NCI-H1417 treated with DMSO at 0.1 percent for 48 hours (cell line): ENCODE measurements at regions not wholly inside any gene's neighbourhood (a gene's known extent, or its start where the extent isn't known, plus 50 kb on each side); places are given as distances from the start of the nearest gene placed in this dataset.
"Not testable (repeated sequence)": the region's sequence is repeated elsewhere in the genome, so short reads cannot be mapped to it uniquely, and the experiment has no call there.

Source experiments
- DNase-seq: peaks from one replicate; lab custom pipeline; 2025; lab: John Stamatoyannopoulos, UW

- not testable (repeated sequence) for DNase-seq
These were observed 72.1 kb downstream of the OGFRL1 start for GRCh38 chr6:71360556-71361335.

DNA sequence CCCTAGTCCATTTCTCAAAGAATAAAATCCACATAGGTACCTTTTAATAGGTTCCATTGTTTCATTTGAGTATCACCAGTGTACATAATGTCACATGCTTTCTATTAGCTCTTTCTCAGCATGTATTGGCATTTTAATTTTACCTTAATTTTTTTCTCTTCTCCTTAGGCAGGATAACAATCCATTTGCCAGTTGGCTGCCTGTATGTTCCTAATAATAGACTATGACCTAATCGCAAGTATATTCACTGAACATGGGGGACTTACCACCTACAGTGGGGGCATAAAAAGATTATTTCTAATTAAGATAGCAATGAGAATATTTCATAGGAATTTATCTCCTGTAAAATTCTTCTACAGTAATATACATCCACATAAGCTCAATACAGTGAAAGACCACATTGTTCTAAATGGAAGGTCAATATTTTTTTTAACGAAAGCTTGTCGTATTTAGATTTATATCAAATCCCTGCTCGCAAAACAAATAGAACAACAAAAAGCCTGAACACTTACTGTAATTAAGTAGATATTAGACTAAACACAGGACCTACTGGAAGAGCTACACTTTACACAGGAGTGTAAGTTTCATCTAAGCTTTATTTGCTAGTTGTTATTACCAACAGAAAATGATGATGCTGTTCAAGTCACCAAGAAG, 76.4 kb downstream of the OGFRL1 start:
- no peak for DNase-seq

DNA sequence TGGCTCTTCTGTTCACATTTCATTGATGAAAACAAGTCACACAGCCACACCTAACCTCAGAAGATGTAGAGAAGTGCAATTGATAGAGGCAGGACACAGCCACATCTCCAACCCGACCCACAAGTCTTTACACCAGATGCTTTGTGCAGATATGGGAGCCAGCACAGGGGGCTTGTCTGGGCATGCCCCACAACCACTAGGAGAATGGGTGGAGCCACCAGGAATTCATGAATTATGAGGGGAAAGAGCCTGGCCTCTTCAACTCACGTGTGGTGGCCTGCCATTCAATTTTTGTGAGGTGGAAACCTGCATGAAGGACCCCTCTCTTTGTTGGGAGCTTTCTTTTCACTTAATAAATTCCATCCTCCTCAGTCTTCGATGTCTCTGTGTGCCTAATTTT, 79.1 kb downstream of the OGFRL1 start:
- no peak for DNase-seq

DNA sequence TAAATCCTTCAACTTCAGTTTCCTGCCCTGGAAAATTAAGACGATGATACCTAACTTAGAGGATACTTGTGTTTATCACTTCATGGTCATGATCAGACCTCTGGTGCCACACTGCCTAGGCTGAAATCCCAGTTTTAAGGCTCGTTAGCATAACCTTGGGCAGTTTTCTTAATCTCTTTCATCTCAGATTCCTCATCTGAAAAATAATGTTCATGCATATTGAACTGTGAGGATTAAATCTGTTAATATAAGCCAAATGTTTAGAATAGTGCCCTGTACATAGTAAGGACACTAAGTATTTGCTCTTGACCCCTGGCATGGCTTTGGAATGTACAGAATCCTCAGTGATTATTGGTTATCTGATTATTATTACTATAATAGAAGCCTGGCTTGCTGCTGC, 79.7 kb downstream of the OGFRL1 start:
- DNase-seq = no peak

GRCh38 chr6:71371559-71371958, 82.9 kb downstream of the OGFRL1 start:
- DNase-seq = no peak

DNA sequence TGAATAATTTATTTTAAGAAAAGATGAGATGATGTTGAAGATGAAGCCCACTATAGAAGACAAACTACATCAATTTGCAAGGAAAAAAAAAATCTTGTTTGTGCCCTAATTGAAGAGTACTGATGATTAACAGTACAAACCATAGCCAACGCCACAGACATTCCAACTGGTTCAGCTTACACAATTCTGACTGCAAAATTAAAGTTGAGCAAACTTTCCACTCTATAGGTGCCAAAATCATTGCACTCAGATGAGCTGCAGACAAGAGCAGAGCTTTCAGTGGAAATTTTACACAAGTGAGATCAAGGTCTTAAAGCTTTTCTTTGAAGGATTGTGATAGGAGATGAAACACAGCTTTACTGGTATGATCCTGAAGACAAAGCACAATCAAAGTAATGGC, 85.3 kb downstream of the OGFRL1 start:
- no peak for DNase-seq

GRCh38 chr6:71375676-71376075, 87.1 kb downstream of the OGFRL1 start:
- DNase-seq = no peak

DNA sequence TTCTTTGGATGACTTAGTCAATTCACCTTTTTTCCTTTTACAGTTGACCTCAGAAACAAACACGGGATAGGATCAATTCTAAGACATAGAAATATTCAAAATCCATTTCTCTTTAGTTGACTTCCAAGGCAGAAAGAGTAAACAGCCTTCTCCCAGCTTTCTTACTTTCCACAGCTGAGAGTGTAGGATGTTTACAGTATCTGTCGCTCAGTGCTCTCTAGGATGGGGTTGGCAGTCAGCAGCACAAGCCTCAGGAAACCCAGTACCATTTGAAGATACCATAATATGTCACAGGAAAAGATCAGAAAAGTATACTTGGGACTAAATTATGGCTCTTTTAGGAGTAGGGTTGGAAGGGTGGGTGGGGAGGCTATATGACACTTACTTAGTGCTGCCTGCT, 88.2 kb downstream of the OGFRL1 start:
- DNase-seq = no peak

- DNase-seq = no peak
These were observed 94.9 kb downstream of the OGFRL1 start for GRCh38 chr6:71383476-71383875.

- DNase-seq = no peak
These were observed 95.4 kb downstream of the OGFRL1 start for GRCh38 chr6:71383901-71384489.

GRCh38 chr6:71385111-71385822, 96.7 kb downstream of the OGFRL1 start:
- DNase-seq = no peak

DNA sequence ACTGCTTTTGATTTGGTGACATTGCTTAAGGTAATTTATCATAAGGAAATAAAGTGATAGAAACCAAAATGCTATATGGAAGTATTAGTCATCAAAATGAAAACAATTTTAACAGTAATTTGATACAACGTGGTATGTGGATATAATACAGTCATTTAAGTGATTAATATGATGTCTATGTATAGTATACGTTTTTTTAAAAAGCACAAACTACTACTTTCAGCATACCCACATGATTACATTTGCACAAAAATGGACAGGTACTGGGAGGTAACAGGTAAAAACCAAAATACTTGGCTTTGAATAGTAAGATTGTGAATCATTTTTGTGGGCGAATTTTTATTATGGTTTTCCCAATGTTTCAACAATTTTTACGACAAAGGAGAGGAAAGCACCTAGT, 97.6 kb downstream of the OGFRL1 start:
- DNase-seq = no peak

DNA sequence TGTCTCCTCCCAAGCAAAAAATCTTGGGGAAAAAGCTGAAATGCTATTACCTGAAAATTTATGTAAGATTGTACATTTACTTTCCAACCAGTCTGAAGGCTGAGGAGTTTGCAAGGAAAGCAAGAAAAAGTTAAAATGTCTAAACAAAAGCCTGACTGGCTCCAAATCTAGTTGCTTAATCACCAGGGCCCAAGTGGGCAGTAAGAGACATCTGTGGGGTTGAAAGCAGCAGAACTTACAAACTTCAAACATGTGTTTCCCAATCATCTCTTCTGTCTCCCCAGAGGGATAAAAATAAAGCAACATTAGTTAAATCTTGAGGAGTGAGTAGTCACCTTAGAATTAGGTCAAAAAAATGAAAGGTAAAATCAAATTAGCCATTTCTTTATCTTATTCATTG, 98.6 kb downstream of the OGFRL1 start:
- DNase-seq = no peak

DNA sequence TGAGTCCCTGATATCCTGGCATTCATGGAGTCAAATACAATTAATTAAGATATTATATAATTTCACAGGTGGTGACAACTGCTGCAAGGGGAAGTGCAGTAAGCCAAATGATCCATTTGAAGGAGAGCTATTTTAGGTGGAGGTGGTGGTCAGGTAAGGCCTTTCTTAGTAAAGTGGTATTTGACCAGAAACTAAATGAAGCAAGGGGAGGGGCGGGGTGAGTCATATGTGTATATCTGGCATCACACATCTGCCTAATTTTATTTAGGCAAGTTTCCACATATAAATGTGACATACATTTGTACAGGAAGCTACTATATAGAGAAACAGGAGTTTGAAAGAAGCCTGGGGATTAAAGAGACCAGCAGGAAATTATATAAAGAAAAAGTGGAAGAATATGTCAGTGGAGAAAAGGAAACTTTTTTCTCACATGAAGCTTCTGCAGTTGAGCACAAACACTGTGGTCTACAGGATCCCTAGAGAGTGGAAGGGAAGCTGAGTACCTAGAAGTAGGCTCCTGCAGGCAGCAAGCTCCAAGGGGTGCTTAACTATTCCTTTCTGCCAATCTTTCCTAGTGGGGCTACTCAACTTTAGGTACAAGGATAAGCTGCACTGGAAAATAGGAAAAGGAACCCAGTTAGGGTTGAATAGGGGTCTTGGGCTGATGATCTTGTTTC, 99.6 kb downstream of the OGFRL1 start:
- no peak for DNase-seq

DNA sequence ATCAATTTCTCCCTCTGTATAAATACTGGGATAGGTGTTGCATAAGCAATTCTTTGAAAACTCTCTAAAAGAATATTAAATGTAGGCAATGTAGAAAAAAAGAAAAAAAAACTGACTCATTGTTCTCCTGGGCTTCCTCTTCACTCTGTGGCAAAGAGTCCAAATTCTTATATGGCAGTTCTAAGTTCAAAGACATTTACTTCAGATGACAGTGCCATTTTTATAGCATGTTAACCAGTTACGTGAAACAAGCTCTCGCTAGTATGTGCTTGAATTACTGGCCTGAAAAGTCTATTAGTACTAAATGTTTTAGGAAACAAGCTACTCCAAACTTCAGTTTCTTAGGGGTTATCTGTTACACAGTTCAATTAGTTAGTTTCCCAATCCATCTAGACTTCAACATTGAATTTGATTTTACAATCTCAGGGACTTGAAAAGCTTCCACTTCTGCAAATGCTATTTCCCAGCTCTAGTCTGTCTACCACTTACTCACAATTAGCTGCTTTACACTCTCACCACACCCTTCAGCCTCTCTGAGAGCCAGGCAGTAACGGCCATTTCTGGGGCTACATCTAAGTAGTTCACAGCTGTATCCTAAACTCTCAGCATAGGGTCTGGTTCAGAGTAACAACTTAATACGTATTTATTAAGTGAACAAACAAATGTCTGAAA, 100.4 kb downstream of the OGFRL1 start:
- DNase-seq = no peak

GRCh38 chr6:71391126-71391525, 102.5 kb downstream of the OGFRL1 start:
- DNase-seq = no peak

DNA sequence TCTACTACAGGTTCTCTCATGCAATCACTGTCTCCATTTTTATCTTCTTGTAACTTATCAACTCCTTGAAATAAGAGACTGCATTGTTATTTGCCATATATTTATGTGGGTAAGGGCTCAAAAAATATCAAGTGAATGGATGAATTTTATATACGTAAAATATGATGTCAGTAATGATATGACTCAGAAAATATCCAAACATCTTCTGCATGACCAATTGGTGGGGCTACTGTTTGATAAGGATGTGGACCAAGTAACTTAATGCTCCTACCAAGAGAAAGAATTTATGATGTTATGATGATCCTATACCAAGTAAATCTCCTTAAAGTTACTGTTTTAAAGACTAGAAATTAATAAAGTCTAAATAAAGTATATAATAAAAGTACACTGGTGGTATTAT, 103.7 kb downstream of the OGFRL1 start:
- no peak for DNase-seq

GRCh38 chr6:71393471-71393870, 104.9 kb downstream of the OGFRL1 start:
- no peak for DNase-seq

DNA sequence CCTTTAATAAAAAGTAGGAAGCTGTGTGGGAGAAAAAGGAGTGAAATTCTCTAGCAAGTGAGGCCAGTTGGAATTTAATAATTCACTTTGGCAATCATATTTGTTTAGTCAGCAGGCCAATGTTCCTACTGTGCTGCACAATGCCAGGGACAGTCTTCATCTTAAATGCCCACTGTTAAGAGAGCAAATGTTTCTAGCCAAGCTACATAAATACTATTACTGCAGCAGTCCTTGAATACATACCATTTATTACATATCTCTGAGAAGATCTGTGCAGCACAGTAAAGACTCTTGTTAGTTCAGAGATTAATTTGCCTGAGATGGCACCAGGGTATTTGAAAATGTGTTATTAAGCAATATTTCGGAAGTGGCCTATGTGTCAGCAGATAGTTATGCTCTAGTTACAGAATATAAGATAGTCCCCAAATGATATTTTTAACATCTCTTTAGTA, 105.4 kb downstream of the OGFRL1 start:
- no peak for DNase-seq

DNA sequence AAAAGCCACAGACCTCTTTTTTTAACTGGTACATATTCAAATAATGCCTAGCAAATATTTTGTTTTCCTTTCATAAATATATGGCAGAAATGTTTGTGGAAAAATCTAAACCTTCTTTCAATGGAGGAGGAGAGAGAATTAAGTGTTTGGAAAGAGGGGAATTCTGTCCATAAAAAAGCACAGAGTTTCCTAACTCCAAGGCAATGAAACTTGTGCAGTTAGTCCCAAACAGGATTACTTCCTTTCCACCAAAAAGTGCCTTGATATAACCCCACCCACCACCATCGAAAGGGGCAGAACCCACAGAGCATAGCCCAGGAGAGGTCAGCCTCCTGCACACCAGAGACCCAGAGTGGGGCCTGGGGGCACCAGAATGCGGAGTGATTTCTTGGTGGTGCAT, 106.3 kb downstream of the OGFRL1 start:
- no peak for DNase-seq

DNA sequence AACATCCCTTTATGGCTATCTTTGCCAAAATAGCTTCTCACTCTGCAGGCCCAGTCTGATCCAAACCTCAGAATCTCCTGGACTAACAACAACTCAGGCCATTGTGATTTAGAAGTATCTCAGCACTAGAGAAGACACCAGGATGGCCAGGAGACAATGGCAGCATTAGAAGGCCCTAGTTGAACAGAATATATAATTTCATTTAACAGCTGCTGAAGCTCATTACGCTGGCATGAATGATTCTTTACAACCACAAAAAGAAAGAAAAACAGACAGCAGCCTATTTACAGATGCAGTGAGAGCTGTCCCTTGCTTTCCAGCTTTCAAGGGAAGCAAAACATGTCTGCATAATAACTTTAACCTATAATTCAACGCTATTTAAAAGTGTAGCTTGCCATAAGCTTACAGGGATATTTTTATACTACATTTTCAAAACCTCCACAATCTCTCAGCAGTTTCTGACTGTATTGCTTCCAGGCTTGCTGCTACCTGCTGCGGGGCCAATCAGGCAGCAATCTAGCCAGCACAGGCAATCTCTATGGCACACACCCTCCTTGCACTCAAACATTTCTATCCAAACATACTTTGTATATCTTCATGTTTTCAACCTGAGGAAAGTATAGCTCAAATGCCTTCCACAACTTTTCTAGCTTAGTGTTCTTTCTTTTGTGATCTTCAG, 107.3 kb downstream of the OGFRL1 start:
- DNase-seq = no peak
